ENCODE measurements at regions not wholly inside any gene's neighbourhood (a gene's known extent, or its start where the extent isn't known, plus 50 kb on each side); places are given as distances from the start of the nearest gene placed in this dataset.

GRCh38 chr15:94683902-94684301 is 452.5 kb downstream of the MCTP2 start:
- FAIRE-seq (no peak), DNase-seq (ENCODE audit: low read depth, low spot score) (no peak)
- dilution Hi-C loops (cut with MboI; ENCODE audit: extremely low pct_ligation_motif_present, low sequenced_read_pairs): no loop called here

GRCh38 chr15:94691169-94691568 is 459.8 kb downstream of the MCTP2 start:
- Histone ChIP-seq H3K9ac (ENCODE audit: control insufficient read depth, extremely low read depth, insufficient read depth, low read length) (no peak overlapping the region), H3K27me3 (ENCODE audit: control insufficient read depth, extremely low read depth, insufficient read depth, low read length) (no peaks in the 10 kb centered on the region), H2AFZ (ENCODE audit: control insufficient read depth, low read length) (no peak overlapping the region), H3K27ac (ENCODE audit: control insufficient read depth, insufficient read depth, low read length) (no peak overlapping the region), H4K20me1 (ENCODE audit: control insufficient read depth, extremely low read depth, insufficient read depth, low read length) (no peaks in the 10 kb centered on the region), H3K9me3 (ENCODE audit: control insufficient read depth, low read depth, low read length) (no peaks in the 10 kb centered on the region), H3K9me1 (ENCODE audit: control insufficient read depth, extremely low read depth, insufficient read depth, low read length) (no peaks in the 10 kb centered on the region), H3K4me3 (ENCODE audit: control insufficient read depth in 2 of 3, extremely low read depth in 1 of 3, insufficient read depth in 2 of 3, low read depth in 1 of 3, low read length in 3 of 3) (no peak overlapping the region), H3K79me2 (ENCODE audit: control insufficient read depth, insufficient read depth, low read length) (no peaks in the 10 kb centered on the region), H3K36me3 (ENCODE audit: control insufficient read depth in 2 of 2, extremely low read depth in 1 of 2, insufficient read depth in 2 of 2, low read length in 2 of 2) (no peaks in the 10 kb centered on the region), H3K4me1 (ENCODE audit: control insufficient read depth, extremely low read depth, insufficient read depth, low read length) (peaks cover 19% of the 10 kb centered on the region), H3K4me2 (ENCODE audit: control insufficient read depth, extremely low read depth, insufficient read depth, low read depth, low read length) (no peak overlapping the region)
- DNase-seq (ENCODE audit: low read depth, low spot score) (peak; percentile 53), FAIRE-seq (no peak)
- dilution Hi-C loops (cut with MboI; ENCODE audit: extremely low pct_ligation_motif_present, low sequenced_read_pairs): no loop called here
- TF ChIP-seq CTCF (optimal IDR thresholded peaks at IDR 0.05 in 1 of 3, IDR thresholded peaks at IDR 0.05 in 1 of 3, conservative IDR thresholded peaks at IDR 0.05 in 1 of 3; ENCODE audit: extremely low read depth in 1 of 3, insufficient read depth in 2 of 3, low read length in 3 of 3) (no peak), EZH2 (IDR thresholded peaks at IDR 0.05; ENCODE audit: low read length) (no peak)

More at GRCh38 chr15:94683902-94684301, 452.5 kb downstream of the MCTP2 start:
- H3K4me2 ChIP-seq (ENCODE audit: control insufficient read depth, extremely low read depth, insufficient read depth, low read depth, low read length): no peak overlapping the region
- H3K4me1 ChIP-seq (ENCODE audit: control insufficient read depth, extremely low read depth, insufficient read depth, low read length): no peaks in the 10 kb centered on the region
- no peaks in the 10 kb centered on the region for H3K27me3 ChIP-seq (ENCODE audit: control insufficient read depth, extremely low read depth, insufficient read depth, low read length)
- H2AFZ ChIP-seq (ENCODE audit: control insufficient read depth, low read length): no peak overlapping the region
- H3K36me3 ChIP-seq (ENCODE audit: control insufficient read depth in 2 of 2, extremely low read depth in 1 of 2, insufficient read depth in 2 of 2, low read length in 2 of 2): no peaks in the 10 kb centered on the region
- TF ChIP-seq CTCF (optimal IDR thresholded peaks at IDR 0.05 in 1 of 3, IDR thresholded peaks at IDR 0.05 in 1 of 3, conservative IDR thresholded peaks at IDR 0.05 in 1 of 3; ENCODE audit: extremely low read depth in 1 of 3, insufficient read depth in 2 of 3, low read length in 3 of 3): no peak
- H3K4me3 ChIP-seq (ENCODE audit: control insufficient read depth in 2 of 3, extremely low read depth in 1 of 3, insufficient read depth in 2 of 3, low read depth in 1 of 3, low read length in 3 of 3): no peak overlapping the region
- no peaks in the 10 kb centered on the region for H3K9me3 ChIP-seq (ENCODE audit: control insufficient read depth, low read depth, low read length)
- no peak overlapping the region for H3K9ac ChIP-seq (ENCODE audit: control insufficient read depth, extremely low read depth, insufficient read depth, low read length)
- H3K9me1 ChIP-seq (ENCODE audit: control insufficient read depth, extremely low read depth, insufficient read depth, low read length): no peaks in the 10 kb centered on the region
- no peaks in the 10 kb centered on the region for H3K79me2 ChIP-seq (ENCODE audit: control insufficient read depth, insufficient read depth, low read length)
- H3K27ac ChIP-seq (ENCODE audit: control insufficient read depth, insufficient read depth, low read length): no peak overlapping the region
- H4K20me1 ChIP-seq (ENCODE audit: control insufficient read depth, extremely low read depth, insufficient read depth, low read length): no peaks in the 10 kb centered on the region

All from keratinocyte (primary cell).